HG03095 (cell line): ENCODE measurements at regions not wholly inside any gene's neighbourhood (a gene's known extent, or its start where the extent isn't known, plus 50 kb on each side); places are given as distances from the start of the nearest gene placed in this dataset.
A peak's percentile ranks its signal among the peaks of the same experiment; 100 is the strongest.

Experiments
- ATAC-seq: cut with Tn5 transposase; IDR thresholded peaks from one replicate; pipeline ENCODE4 v1.9.1; 2021; ENCODE audit warnings: moderate library complexity; ENCODE audit not compliant: unreplicated experiment

DNA sequence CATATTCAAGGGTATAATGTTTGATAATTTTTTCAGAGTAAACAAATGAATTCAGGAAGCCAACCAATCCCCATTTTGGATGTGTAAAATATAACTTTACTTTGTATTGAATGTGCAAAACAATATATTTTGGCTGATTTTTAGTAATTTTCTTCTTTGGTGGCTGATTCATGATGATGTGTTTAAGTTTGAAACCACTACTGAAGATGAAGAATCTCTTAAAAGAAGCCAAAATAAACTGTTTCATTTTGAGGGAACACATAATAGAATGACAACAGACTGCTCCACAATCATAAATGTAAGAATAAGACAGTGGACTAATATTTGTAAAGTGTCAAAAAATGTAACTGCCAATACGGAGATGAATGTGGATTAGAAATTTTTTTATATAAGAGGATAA lies 52.5 kb upstream of the TRIM43 start:
- no peak for ATAC-seq

DNA sequence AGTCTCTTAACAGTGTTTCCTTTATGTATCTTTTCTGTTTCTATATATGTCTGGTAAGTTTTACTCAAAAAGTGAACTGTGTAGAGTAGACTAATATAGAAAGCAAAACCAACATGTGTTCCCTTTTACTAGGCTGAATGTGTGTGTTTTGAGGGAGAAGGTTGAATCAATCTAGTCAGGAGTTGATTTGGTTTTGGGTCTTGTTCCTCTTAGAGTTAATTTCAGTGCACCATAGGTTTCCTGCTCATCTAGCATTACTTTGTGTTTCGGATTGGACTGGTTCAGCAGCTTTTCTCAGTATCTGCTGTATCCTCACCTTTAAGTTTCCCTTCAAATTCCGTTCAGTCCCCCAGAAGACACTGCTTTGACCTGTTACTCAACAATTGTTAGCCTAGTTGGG lies 52.0 kb upstream of the TRIM43 start:
- ATAC-seq = peak; percentile 79
